ENCODE measurements at regions not wholly inside any gene's neighbourhood (a gene's known extent, or its start where the extent isn't known, plus 50 kb on each side); places are given as distances from the start of the nearest gene placed in this dataset.

GRCh38 chr3:139738697-139739096 is 60.9 kb upstream of the NMNAT3 start:
- Histone ChIP-seq H3K79me2 (ENCODE audit: insufficient read depth, low read length) (no peaks in the 10 kb centered on the region), H3K9me3 (ENCODE audit: insufficient read depth, low read length, severe bottlenecking) (no peaks in the 10 kb centered on the region), H3K27me3 (ENCODE audit: insufficient read depth, low read length, poor library complexity) (peaks cover 3% of the 10 kb centered on the region), H3K4me2 (ENCODE audit: insufficient read depth, low read length) (no peak overlapping the region), H3K27ac (ENCODE audit: low read length) (no peak overlapping the region), H4K20me1 (ENCODE audit: insufficient read depth, low read length) (no peaks in the 10 kb centered on the region), H3K9ac (ENCODE audit: low read depth, low read length) (no peak overlapping the region), H3K36me3 (ENCODE audit: insufficient read depth, low read length) (no peaks in the 10 kb centered on the region), H2AFZ (ENCODE audit: low read depth, low read length) (no peak overlapping the region), H3K4me3 (ENCODE audit: low read depth in 1 of 2, low read length in 2 of 2) (no peak overlapping the region), H3K4me1 (ENCODE audit: insufficient read depth, low read length) (no peaks in the 10 kb centered on the region)
- no peak for DNase-seq
- no peak for ATAC-seq (ENCODE audit: insufficient read depth, low read depth)
- TF ChIP-seq CTCF (IDR thresholded peaks at IDR 0.05; ENCODE audit: borderline replicate concordance, extremely low read depth, low read length, poor library complexity, severe bottlenecking): no peak
- TF ChIP-seq EZH2 (IDR thresholded peaks at IDR 0.05; ENCODE audit: borderline replicate concordance, low read depth, low read length, severe bottlenecking): no peak

- no peak for DNase-seq
- no peaks in the 10 kb centered on the region for H3K9me3 ChIP-seq (ENCODE audit: insufficient read depth, low read length, severe bottlenecking)
- no peak overlapping the region for H3K4me3 ChIP-seq (ENCODE audit: low read depth in 1 of 2, low read length in 2 of 2)
- H3K27ac ChIP-seq (ENCODE audit: low read length): no peak overlapping the region
- no peaks in the 10 kb centered on the region for H4K20me1 ChIP-seq (ENCODE audit: insufficient read depth, low read length)
- H2AFZ ChIP-seq (ENCODE audit: low read depth, low read length): no peak overlapping the region
- H3K4me1 ChIP-seq (ENCODE audit: insufficient read depth, low read length): no peaks in the 10 kb centered on the region
- ATAC-seq (ENCODE audit: insufficient read depth, low read depth): no peak
- peaks cover 3% of the 10 kb centered on the region for H3K27me3 ChIP-seq (ENCODE audit: insufficient read depth, low read length, poor library complexity)
- no peak overlapping the region for H3K4me2 ChIP-seq (ENCODE audit: insufficient read depth, low read length)
- TF ChIP-seq CTCF (IDR thresholded peaks at IDR 0.05; ENCODE audit: borderline replicate concordance, extremely low read depth, low read length, poor library complexity, severe bottlenecking): no peak
- no peak for TF ChIP-seq EZH2 (IDR thresholded peaks at IDR 0.05; ENCODE audit: borderline replicate concordance, low read depth, low read length, severe bottlenecking)
- no peak overlapping the region for H3K9ac ChIP-seq (ENCODE audit: low read depth, low read length)
- no peaks in the 10 kb centered on the region for H3K79me2 ChIP-seq (ENCODE audit: insufficient read depth, low read length)
- no peaks in the 10 kb centered on the region for H3K36me3 ChIP-seq (ENCODE audit: insufficient read depth, low read length)
Observed at GRCh38 chr3:139737682-139738361, 60.0 kb upstream of the NMNAT3 start.

DNA sequence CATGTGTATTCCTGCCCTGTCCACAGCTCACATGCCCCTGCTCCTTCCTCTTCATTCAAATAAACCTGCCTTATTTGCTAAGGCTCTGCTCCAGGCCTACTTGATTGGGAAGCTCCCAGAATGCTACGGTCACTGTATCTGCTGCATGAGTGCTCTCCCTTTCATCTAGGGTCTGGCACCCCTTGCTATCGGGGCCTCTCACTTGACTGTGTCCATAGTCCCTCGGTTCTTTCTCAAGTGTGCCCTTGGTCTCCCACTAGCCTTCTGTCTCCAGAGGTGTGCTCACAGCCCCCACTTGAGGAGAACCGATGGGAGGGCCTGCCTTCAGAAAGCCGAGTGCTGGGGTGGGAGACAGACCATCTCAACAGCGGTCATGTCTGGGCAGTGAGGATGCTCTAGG is 57.4 kb upstream of the NMNAT3 start:
- Histone ChIP-seq H3K9ac (ENCODE audit: low read depth, low read length) (no peak overlapping the region), H3K27ac (ENCODE audit: low read length) (no peak overlapping the region), H2AFZ (ENCODE audit: low read depth, low read length) (no peak overlapping the region), H3K79me2 (ENCODE audit: insufficient read depth, low read length) (no peaks in the 10 kb centered on the region), H3K36me3 (ENCODE audit: insufficient read depth, low read length) (no peaks in the 10 kb centered on the region), H3K9me3 (ENCODE audit: insufficient read depth, low read length, severe bottlenecking) (no peaks in the 10 kb centered on the region), H4K20me1 (ENCODE audit: insufficient read depth, low read length) (no peaks in the 10 kb centered on the region), H3K4me3 (ENCODE audit: low read depth in 1 of 2, low read length in 2 of 2) (no peak overlapping the region), H3K27me3 (ENCODE audit: insufficient read depth, low read length, poor library complexity) (no peaks in the 10 kb centered on the region), H3K4me1 (ENCODE audit: insufficient read depth, low read length) (no peaks in the 10 kb centered on the region), H3K4me2 (ENCODE audit: insufficient read depth, low read length) (no peak overlapping the region)
- ATAC-seq (ENCODE audit: insufficient read depth, low read depth) (no peak), DNase-seq (no peak)
- TF ChIP-seq EZH2 (IDR thresholded peaks at IDR 0.05; ENCODE audit: borderline replicate concordance, low read depth, low read length, severe bottlenecking): no peak
- no peak for TF ChIP-seq CTCF (IDR thresholded peaks at IDR 0.05; ENCODE audit: borderline replicate concordance, extremely low read depth, low read length, poor library complexity, severe bottlenecking)

Measured in DND-41 (cell line).